ENCODE measurements at regions not wholly inside any gene's neighbourhood (a gene's known extent, or its start where the extent isn't known, plus 50 kb on each side); places are given as distances from the start of the nearest gene placed in this dataset.

GRCh38 chr13:103973740-103974139 lies 907.5 kb upstream of the SLC10A2 start:
- H3K9ac ChIP-seq, result no peak overlapping the region

GRCh38 chr13:103969520-103970050 lies 903.4 kb upstream of the SLC10A2 start:
- Histone ChIP-seq H3K27ac (no peak overlapping the region), H3K9ac (no peak overlapping the region), H4K20me1 (ENCODE audit: insufficient read depth) (no peaks in the 10 kb centered on the region), H3K36me3 (ENCODE audit: insufficient read depth) (no peaks in the 10 kb centered on the region), H2AFZ (ENCODE audit: low read depth) (no peak overlapping the region), H3K4me1 (ENCODE audit: low read depth, poor library complexity, severe bottlenecking) (no peaks in the 10 kb centered on the region), H3K79me2 (ENCODE audit: insufficient read depth, low read depth) (no peaks in the 10 kb centered on the region), H3K4me3 (IDR thresholded peaks at IDR 0.05; ENCODE audit: insufficient read depth, low read depth, low read length) (no peak overlapping the region), H3K27me3 (ENCODE audit: insufficient read depth, low read depth) (no peaks in the 10 kb centered on the region), H3K4me2 (no peak overlapping the region)
- no peak for TF ChIP-seq CTCF (conservative IDR thresholded peaks at IDR 0.05; ENCODE audit: low read depth, low read length)

More at GRCh38 chr13:103973740-103974139, 907.5 kb upstream of the SLC10A2 start:
- Histone ChIP-seq H3K4me2 (no peak overlapping the region), H3K36me3 (ENCODE audit: insufficient read depth) (no peaks in the 10 kb centered on the region), H3K27ac (no peak overlapping the region), H3K4me3 (IDR thresholded peaks at IDR 0.05; ENCODE audit: insufficient read depth, low read depth, low read length) (no peak overlapping the region), H3K27me3 (ENCODE audit: insufficient read depth, low read depth) (no peaks in the 10 kb centered on the region), H3K79me2 (ENCODE audit: insufficient read depth, low read depth) (no peaks in the 10 kb centered on the region), H4K20me1 (ENCODE audit: insufficient read depth) (no peaks in the 10 kb centered on the region), H2AFZ (ENCODE audit: low read depth) (no peak overlapping the region), H3K4me1 (ENCODE audit: low read depth, poor library complexity, severe bottlenecking) (no peaks in the 10 kb centered on the region)
- no peak for TF ChIP-seq CTCF (conservative IDR thresholded peaks at IDR 0.05; ENCODE audit: low read depth, low read length)

GRCh38 chr13:103965506-103966243 lies 899.5 kb upstream of the SLC10A2 start:
- Histone ChIP-seq H4K20me1 (ENCODE audit: insufficient read depth) (no peaks in the 10 kb centered on the region), H3K27ac (no peak overlapping the region), H3K4me1 (ENCODE audit: low read depth, poor library complexity, severe bottlenecking) (no peaks in the 10 kb centered on the region), H2AFZ (ENCODE audit: low read depth) (no peak overlapping the region), H3K4me3 (IDR thresholded peaks at IDR 0.05; ENCODE audit: insufficient read depth, low read depth, low read length) (no peak overlapping the region), H3K27me3 (ENCODE audit: insufficient read depth, low read depth) (no peaks in the 10 kb centered on the region), H3K4me2 (no peak overlapping the region), H3K9ac (no peak overlapping the region), H3K36me3 (ENCODE audit: insufficient read depth) (no peaks in the 10 kb centered on the region), H3K79me2 (ENCODE audit: insufficient read depth, low read depth) (no peaks in the 10 kb centered on the region)
- TF ChIP-seq CTCF (conservative IDR thresholded peaks at IDR 0.05; ENCODE audit: low read depth, low read length), result no peak

GRCh38 chr13:103961784-103962183 lies 895.6 kb upstream of the SLC10A2 start:
- TF ChIP-seq CTCF (conservative IDR thresholded peaks at IDR 0.05; ENCODE audit: low read depth, low read length), result no peak
- Histone ChIP-seq H3K36me3 (ENCODE audit: insufficient read depth) (no peaks in the 10 kb centered on the region), H3K27me3 (ENCODE audit: insufficient read depth, low read depth) (no peaks in the 10 kb centered on the region), H3K79me2 (ENCODE audit: insufficient read depth, low read depth) (no peaks in the 10 kb centered on the region), H4K20me1 (ENCODE audit: insufficient read depth) (no peaks in the 10 kb centered on the region), H3K27ac (no peak overlapping the region), H3K9ac (no peak overlapping the region), H2AFZ (ENCODE audit: low read depth) (no peak overlapping the region), H3K4me3 (IDR thresholded peaks at IDR 0.05; ENCODE audit: insufficient read depth, low read depth, low read length) (no peak overlapping the region), H3K4me2 (no peak overlapping the region), H3K4me1 (ENCODE audit: low read depth, poor library complexity, severe bottlenecking) (no peaks in the 10 kb centered on the region)

All from KMS-11 (cell line).